OCI-LY3 (cell line): ENCODE measurements at regions not wholly inside any gene's neighbourhood (a gene's known extent, or its start where the extent isn't known, plus 50 kb on each side); places are given as distances from the start of the nearest gene placed in this dataset.

Source experiments
- H2AFZ ChIP-seq: fragments of 200-600, 300-600 bp; shearing (Covaris generic); 2 replicates; pipeline ENCODE4 v1.6.0; 2014; ENCODE audit warnings: antibody characterized with exemption, low read depth, low read length
- H3K27ac ChIP-seq: fragments of 200-600, 300-600 bp; sonication (generic); 2 replicates; pipeline ENCODE4 v1.5.1; 2014; ENCODE audit warnings: mild to moderate bottlenecking, low read length, moderate library complexity, mixed read lengths
- H3K27me3 ChIP-seq: fragments of 200-600, 300-600 bp; sonication (generic); 2 replicates; pipeline ENCODE4 v1.6.1; 2014; ENCODE audit warnings: low read depth, low read length, mixed read lengths
- H3K36me3 ChIP-seq: fragments of 200-600, 300-600 bp; sonication (generic); replicated peaks from 2 replicates; pipeline ENCODE3; 2014; ENCODE audit warnings: low read depth, low read length, mixed read lengths
- H3K4me1 ChIP-seq: fragments of 300-600, 200-600 bp; sonication (generic); 2 replicates; pipeline ENCODE4 v1.6.1; 2014; ENCODE audit warnings: low read length, mixed read lengths
- H3K4me2 ChIP-seq: fragments of 200-600, 300-600 bp; sonication (generic); 2 replicates; pipeline ENCODE4 v1.6.1; 2014; ENCODE audit warnings: low read length, mixed read lengths
- H3K4me3 ChIP-seq: fragments of 300-600, 200-600 bp; sonication (generic); 2 replicates; pipeline ENCODE4 v1.5.1; 2014; ENCODE audit warnings: antibody characterized with exemption, mild to moderate bottlenecking, low read length, moderate library complexity
- H3K79me2 ChIP-seq: fragments of 300-600, 200-600 bp; shearing (Covaris generic); 2 replicates; pipeline ENCODE4 v1.6.1; 2014; ENCODE audit warnings: mild to moderate bottlenecking, low read length, mixed read lengths
- H3K9ac ChIP-seq: fragments of 300-600, 200-600 bp; shearing (Covaris generic); 2 replicates; pipeline ENCODE4 v1.6.0; 2014; ENCODE audit warnings: mild to moderate bottlenecking, low read length, moderate library complexity
- H3K9me3 ChIP-seq: fragments of 200-600, 300-600 bp; shearing (Covaris generic); 2 replicates; pipeline ENCODE4 v1.6.1; 2014; ENCODE audit warnings: low read length, mixed read lengths; ENCODE audit not compliant: insufficient read depth
- H4K20me1 ChIP-seq: fragments of 200-600, 300-600 bp; sonication (generic); 2 replicates; pipeline ENCODE4 v1.6.1; 2016; ENCODE audit warnings: low read length, mixed read lengths; ENCODE audit not compliant: insufficient read depth
- EZH2phosphoT487 ChIP-seq: fragments of 200-600 bp; shearing (Covaris generic); IDR thresholded peaks from 2 replicates; pipeline ENCODE4 v1.6.1; 2018; ENCODE audit warnings: antibody characterized with exemption, mixed run types, low read depth
- TF ChIP-seq, protein P1 (sequence below): fragments of 200-600, 300-600 bp; sonication (generic); IDR thresholded peaks from 2 replicates; pipeline ENCODE4 v1.5.1; 2014; ENCODE audit warnings: antibody characterized with exemption, low read length, low read depth

DNA sequence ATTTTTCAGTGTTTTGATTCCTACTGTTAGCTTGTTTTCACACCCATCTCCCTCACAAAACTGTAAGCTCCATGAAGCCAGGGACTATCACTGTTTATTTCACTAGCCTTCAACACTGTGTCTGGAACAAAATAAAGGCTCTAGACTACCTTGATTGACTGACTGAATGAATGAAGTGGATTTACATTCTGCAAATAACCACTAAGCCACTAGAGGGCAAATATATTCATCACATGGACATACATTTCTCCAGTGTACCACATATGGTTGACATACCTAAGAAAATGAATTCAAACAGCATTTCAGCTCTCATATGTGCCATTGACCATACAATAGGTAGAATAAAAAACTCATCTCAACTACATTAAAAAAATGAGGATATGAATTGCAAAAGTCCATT, 185.9 kb downstream of the RAB11FIP2 start:
- Histone ChIP-seq H2AFZ (no peak overlapping the region), H3K27me3 (no peaks in the 10 kb centered on the region), H3K4me1 (no peaks in the 10 kb centered on the region), H3K79me2 (no peaks in the 10 kb centered on the region), H4K20me1 (no peaks in the 10 kb centered on the region), H3K4me3 (no peak overlapping the region), H3K27ac (no peak overlapping the region), H3K36me3 (no peaks in the 10 kb centered on the region), H3K4me2 (no peak overlapping the region), H3K9me3 (no peaks in the 10 kb centered on the region), H3K9ac (no peak overlapping the region)
- TF ChIP-seq, protein P1, sequence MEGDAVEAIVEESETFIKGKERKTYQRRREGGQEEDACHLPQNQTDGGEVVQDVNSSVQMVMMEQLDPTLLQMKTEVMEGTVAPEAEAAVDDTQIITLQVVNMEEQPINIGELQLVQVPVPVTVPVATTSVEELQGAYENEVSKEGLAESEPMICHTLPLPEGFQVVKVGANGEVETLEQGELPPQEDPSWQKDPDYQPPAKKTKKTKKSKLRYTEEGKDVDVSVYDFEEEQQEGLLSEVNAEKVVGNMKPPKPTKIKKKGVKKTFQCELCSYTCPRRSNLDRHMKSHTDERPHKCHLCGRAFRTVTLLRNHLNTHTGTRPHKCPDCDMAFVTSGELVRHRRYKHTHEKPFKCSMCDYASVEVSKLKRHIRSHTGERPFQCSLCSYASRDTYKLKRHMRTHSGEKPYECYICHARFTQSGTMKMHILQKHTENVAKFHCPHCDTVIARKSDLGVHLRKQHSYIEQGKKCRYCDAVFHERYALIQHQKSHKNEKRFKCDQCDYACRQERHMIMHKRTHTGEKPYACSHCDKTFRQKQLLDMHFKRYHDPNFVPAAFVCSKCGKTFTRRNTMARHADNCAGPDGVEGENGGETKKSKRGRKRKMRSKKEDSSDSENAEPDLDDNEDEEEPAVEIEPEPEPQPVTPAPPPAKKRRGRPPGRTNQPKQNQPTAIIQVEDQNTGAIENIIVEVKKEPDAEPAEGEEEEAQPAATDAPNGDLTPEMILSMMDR: 0 out of 2 replicates have a peak, but pooled peaks have one; percentile 21
- no peak for TF ChIP-seq EZH2phosphoT487

GRCh38 chr10:117861329-117861728, 185.4 kb downstream of the RAB11FIP2 start:
- no peaks in the 10 kb centered on the region for H4K20me1 ChIP-seq
- no peaks in the 10 kb centered on the region for H3K9me3 ChIP-seq
- no peaks in the 10 kb centered on the region for H3K79me2 ChIP-seq
- no peak overlapping the region for H3K4me2 ChIP-seq
- no peak for TF ChIP-seq EZH2phosphoT487
- TF ChIP-seq, protein P1: no peak
- H3K4me1 ChIP-seq: no peaks in the 10 kb centered on the region
- no peaks in the 10 kb centered on the region for H3K36me3 ChIP-seq
- no peak overlapping the region for H3K4me3 ChIP-seq
- no peak overlapping the region for H3K27ac ChIP-seq
- no peaks in the 10 kb centered on the region for H3K27me3 ChIP-seq
- H3K9ac ChIP-seq: no peak overlapping the region
- H2AFZ ChIP-seq: no peak overlapping the region

DNA sequence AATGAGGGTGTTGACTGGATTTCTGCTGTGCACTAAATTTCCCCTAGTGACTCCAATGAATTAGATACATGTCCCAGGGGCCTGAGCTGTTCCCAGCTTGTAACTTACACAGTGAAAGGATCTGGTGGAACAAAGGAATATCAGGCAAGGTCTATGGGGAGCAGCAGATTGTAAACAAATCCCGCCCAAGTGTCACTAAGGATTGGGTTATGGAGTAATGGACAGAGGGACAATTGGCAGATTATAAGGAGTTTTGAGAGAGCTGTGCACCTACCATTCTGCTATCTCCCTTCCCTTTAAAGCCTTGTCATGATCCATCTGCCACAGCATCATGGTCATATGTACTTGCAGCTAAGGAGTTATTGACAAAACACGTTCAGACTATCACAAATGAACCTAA, 183.0 kb downstream of the RAB11FIP2 start:
- no peaks in the 10 kb centered on the region for H3K9me3 ChIP-seq
- no peak overlapping the region for H3K9ac ChIP-seq
- H3K79me2 ChIP-seq: no peaks in the 10 kb centered on the region
- no peaks in the 10 kb centered on the region for H3K27me3 ChIP-seq
- no peak overlapping the region for H3K27ac ChIP-seq
- H3K4me3 ChIP-seq: no peak overlapping the region
- H3K36me3 ChIP-seq: no peaks in the 10 kb centered on the region
- H2AFZ ChIP-seq: no peak overlapping the region
- no peaks in the 10 kb centered on the region for H4K20me1 ChIP-seq
- no peak overlapping the region for H3K4me2 ChIP-seq
- H3K4me1 ChIP-seq: no peaks in the 10 kb centered on the region
- TF ChIP-seq, protein P1: no peak
- TF ChIP-seq EZH2phosphoT487: no peak

- no peaks in the 10 kb centered on the region for H3K9me3 ChIP-seq
- H4K20me1 ChIP-seq: no peaks in the 10 kb centered on the region
- H3K9ac ChIP-seq: no peak overlapping the region
- no peak overlapping the region for H3K4me2 ChIP-seq
- no peak overlapping the region for H2AFZ ChIP-seq
- H3K27ac ChIP-seq: no peak overlapping the region
- no peaks in the 10 kb centered on the region for H3K79me2 ChIP-seq
- no peaks in the 10 kb centered on the region for H3K27me3 ChIP-seq
- TF ChIP-seq EZH2phosphoT487: no peak
- TF ChIP-seq, protein P1: no peak
- no peaks in the 10 kb centered on the region for H3K4me1 ChIP-seq
- no peaks in the 10 kb centered on the region for H3K36me3 ChIP-seq
- no peak overlapping the region for H3K4me3 ChIP-seq
Measured at GRCh38 chr10:117865945-117866344, 180.8 kb downstream of the RAB11FIP2 start.
